ENCODE measurements at regions not wholly inside any gene's neighbourhood (a gene's known extent, or its start where the extent isn't known, plus 50 kb on each side); places are given as distances from the start of the nearest gene placed in this dataset.
"Not testable (repeated sequence)": the region's sequence is repeated elsewhere in the genome, so short reads cannot be mapped to it uniquely, and the experiment has no call there.

DNA sequence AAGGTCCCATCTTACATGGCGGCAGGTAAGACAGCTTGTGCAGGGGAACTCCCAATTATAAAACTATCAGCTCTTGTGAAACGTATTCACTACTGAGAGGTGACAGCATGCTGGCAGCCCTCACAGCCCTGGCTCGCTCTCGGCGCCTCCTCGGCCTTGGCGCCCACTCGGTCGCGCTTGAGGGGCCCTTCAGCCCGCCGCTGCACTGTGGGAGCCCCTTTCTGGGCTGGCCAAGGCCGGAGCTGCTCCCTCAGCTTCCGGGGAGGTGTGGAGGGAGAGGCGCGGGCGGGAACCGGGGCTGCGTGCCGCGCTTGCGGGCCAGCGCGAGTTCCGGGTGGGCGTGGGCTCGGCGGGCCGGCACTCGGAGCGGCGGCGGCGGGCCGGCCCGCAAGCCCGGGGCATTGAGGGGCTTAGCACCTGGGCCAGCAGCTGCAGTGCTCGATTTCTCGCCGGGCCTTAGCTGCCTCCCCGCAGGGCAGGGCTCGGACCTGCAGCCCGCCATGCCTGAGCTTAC lies 262.6 kb upstream of the CDH19 start:
- TF ChIP-seq, protein P1, sequence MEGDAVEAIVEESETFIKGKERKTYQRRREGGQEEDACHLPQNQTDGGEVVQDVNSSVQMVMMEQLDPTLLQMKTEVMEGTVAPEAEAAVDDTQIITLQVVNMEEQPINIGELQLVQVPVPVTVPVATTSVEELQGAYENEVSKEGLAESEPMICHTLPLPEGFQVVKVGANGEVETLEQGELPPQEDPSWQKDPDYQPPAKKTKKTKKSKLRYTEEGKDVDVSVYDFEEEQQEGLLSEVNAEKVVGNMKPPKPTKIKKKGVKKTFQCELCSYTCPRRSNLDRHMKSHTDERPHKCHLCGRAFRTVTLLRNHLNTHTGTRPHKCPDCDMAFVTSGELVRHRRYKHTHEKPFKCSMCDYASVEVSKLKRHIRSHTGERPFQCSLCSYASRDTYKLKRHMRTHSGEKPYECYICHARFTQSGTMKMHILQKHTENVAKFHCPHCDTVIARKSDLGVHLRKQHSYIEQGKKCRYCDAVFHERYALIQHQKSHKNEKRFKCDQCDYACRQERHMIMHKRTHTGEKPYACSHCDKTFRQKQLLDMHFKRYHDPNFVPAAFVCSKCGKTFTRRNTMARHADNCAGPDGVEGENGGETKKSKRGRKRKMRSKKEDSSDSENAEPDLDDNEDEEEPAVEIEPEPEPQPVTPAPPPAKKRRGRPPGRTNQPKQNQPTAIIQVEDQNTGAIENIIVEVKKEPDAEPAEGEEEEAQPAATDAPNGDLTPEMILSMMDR (IDR thresholded peaks at IDR 0.05 in 2 of 3, conservative IDR thresholded peaks at IDR 0.05 in 1 of 3; ENCODE audit: borderline replicate concordance in 1 of 3, insufficient read depth in 1 of 3, low read depth in 2 of 3, low read length in 2 of 3) = not testable (repeated sequence)
- not testable (repeated sequence) for TF ChIP-seq POLR2AphosphoS5 (IDR thresholded peaks at IDR 0.05; ENCODE audit: low read depth, low read length); EZH2phosphoT487 (IDR thresholded peaks at IDR 0.05; ENCODE audit: borderline replicate concordance); POLR2A (IDR thresholded peaks at IDR 0.05; ENCODE audit: borderline replicate concordance, extremely low read depth, insufficient read depth, insufficient read length); EZH2 (IDR thresholded peaks at IDR 0.05); SRF (IDR thresholded peaks at IDR 0.05; ENCODE audit: low read depth); TCF7L2 (IDR thresholded peaks at IDR 0.05; ENCODE audit: borderline replicate concordance, extremely low read depth, insufficient read depth, insufficient read length)
- TF ChIP-seq, protein P2, sequence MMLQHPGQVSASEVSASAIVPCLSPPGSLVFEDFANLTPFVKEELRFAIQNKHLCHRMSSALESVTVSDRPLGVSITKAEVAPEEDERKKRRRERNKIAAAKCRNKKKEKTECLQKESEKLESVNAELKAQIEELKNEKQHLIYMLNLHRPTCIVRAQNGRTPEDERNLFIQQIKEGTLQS (IDR thresholded peaks at IDR 0.05) = not testable (repeated sequence)
- TF ChIP-seq, protein P3, sequence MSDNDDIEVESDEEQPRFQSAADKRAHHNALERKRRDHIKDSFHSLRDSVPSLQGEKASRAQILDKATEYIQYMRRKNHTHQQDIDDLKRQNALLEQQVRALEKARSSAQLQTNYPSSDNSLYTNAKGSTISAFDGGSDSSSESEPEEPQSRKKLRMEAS (IDR thresholded peaks at IDR 0.05) = not testable (repeated sequence)
- TF ChIP-seq, protein P4, sequence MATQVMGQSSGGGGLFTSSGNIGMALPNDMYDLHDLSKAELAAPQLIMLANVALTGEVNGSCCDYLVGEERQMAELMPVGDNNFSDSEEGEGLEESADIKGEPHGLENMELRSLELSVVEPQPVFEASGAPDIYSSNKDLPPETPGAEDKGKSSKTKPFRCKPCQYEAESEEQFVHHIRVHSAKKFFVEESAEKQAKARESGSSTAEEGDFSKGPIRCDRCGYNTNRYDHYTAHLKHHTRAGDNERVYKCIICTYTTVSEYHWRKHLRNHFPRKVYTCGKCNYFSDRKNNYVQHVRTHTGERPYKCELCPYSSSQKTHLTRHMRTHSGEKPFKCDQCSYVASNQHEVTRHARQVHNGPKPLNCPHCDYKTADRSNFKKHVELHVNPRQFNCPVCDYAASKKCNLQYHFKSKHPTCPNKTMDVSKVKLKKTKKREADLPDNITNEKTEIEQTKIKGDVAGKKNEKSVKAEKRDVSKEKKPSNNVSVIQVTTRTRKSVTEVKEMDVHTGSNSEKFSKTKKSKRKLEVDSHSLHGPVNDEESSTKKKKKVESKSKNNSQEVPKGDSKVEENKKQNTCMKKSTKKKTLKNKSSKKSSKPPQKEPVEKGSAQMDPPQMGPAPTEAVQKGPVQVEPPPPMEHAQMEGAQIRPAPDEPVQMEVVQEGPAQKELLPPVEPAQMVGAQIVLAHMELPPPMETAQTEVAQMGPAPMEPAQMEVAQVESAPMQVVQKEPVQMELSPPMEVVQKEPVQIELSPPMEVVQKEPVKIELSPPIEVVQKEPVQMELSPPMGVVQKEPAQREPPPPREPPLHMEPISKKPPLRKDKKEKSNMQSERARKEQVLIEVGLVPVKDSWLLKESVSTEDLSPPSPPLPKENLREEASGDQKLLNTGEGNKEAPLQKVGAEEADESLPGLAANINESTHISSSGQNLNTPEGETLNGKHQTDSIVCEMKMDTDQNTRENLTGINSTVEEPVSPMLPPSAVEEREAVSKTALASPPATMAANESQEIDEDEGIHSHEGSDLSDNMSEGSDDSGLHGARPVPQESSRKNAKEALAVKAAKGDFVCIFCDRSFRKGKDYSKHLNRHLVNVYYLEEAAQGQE (IDR thresholded peaks at IDR 0.05; ENCODE audit: low read depth) = not testable (repeated sequence)

All from HCT116 (cell line).